H9 (cell line): ENCODE measurements at regions not wholly inside any gene's neighbourhood (a gene's known extent, or its start where the extent isn't known, plus 50 kb on each side); places are given as distances from the start of the nearest gene placed in this dataset.

Source experiments
- DNase-seq: peaks from one replicate; pipeline ENCODE4 v3.0.0-alpha.2; 2017
- H2AFZ ChIP-seq: one replicate; pipeline ENCODE4 v1.6.1; 2013; ENCODE audit warnings: mild to moderate bottlenecking, low read length, control low read depth, moderate library complexity
- H2AK5ac ChIP-seq: 2 replicates; pipeline ENCODE4 v1.6.1; 2013; ENCODE audit warnings: low read length, control low read depth, mixed read lengths; ENCODE audit not compliant: insufficient read length
- H2BK120ac ChIP-seq: one replicate; pipeline ENCODE4 v1.6.1; 2013; ENCODE audit warnings: low read depth, mild to moderate bottlenecking, low read length, control low read depth, inconsistent platforms; ENCODE audit not compliant: poor library complexity, severe bottlenecking
- H2BK12ac ChIP-seq: 2 replicates; pipeline ENCODE4 v1.6.1; 2013; ENCODE audit warnings: low read length, control low read depth, mixed read lengths, low read depth; ENCODE audit not compliant: insufficient read length
- H2BK15ac ChIP-seq: 2 replicates; pipeline ENCODE4 v1.6.1; 2013; ENCODE audit warnings: low read depth, low read length, control low read depth
- H2BK20ac ChIP-seq: one replicate; pipeline ENCODE4 v1.6.1; 2013; ENCODE audit warnings: low read depth, mild to moderate bottlenecking, low read length, control low read depth, inconsistent platforms; ENCODE audit not compliant: poor library complexity, severe bottlenecking
- H2BK5ac ChIP-seq: 2 replicates; pipeline ENCODE4 v1.6.1; 2013; ENCODE audit warnings: low read length, control low read depth, mixed read lengths; ENCODE audit not compliant: insufficient read length
- H3K14ac ChIP-seq: 2 replicates; pipeline ENCODE4 v1.6.1; 2013; ENCODE audit warnings: low read length, control low read depth; ENCODE audit not compliant: insufficient read depth
- H3K18ac ChIP-seq: 2 replicates; pipeline ENCODE4 v1.6.1; 2013; ENCODE audit warnings: low read depth, mild to moderate bottlenecking, mixed read lengths, low read length, control low read depth; ENCODE audit not compliant: insufficient read length
- H3K23ac ChIP-seq: 2 replicates; pipeline ENCODE4 v1.6.1; 2013; ENCODE audit warnings: low read length, control low read depth, mixed read lengths, low read depth; ENCODE audit not compliant: insufficient read length
- H3K23me2 ChIP-seq: 2 replicates; pipeline ENCODE4 v1.6.1; 2013; ENCODE audit warnings: low read depth, mild to moderate bottlenecking, mixed read lengths, low read length, control low read depth; ENCODE audit not compliant: insufficient read length, poor library complexity, severe bottlenecking
- H3K27ac ChIP-seq: 2 replicates; pipeline ENCODE4 v1.5.1; 2013; ENCODE audit warnings: low read length, control low read depth, mixed read lengths, low read depth; ENCODE audit not compliant: insufficient read length
- H3K27me3 ChIP-seq: 2 replicates; pipeline ENCODE4 v1.6.1; 2013; ENCODE audit warnings: low read length, control low read depth, inconsistent platforms; ENCODE audit not compliant: insufficient read depth
- H3K4ac ChIP-seq: 2 replicates; pipeline ENCODE4 v1.6.1; 2013; ENCODE audit warnings: low read depth, mild to moderate bottlenecking, control low read depth, inconsistent platforms, low read length, moderate library complexity
- H3K4me1 ChIP-seq: 2 replicates; pipeline ENCODE4 v1.6.1; 2013; ENCODE audit warnings: low read length, control low read depth, inconsistent platforms; ENCODE audit not compliant: insufficient read depth
- H3K4me2 ChIP-seq: 2 replicates; pipeline ENCODE4 v1.6.1; 2013; ENCODE audit warnings: low read length, control low read depth, mixed read lengths; ENCODE audit not compliant: insufficient read length, insufficient read depth
- H3K56ac ChIP-seq: 2 replicates; pipeline ENCODE4 v1.6.1; 2013; ENCODE audit warnings: low read depth, mild to moderate bottlenecking, mixed read lengths, low read length, control low read depth; ENCODE audit not compliant: insufficient read length
- H3K79me1 ChIP-seq: 2 replicates; pipeline ENCODE4 v1.6.1; 2013; ENCODE audit warnings: low read depth, mild to moderate bottlenecking, moderate library complexity, low read length, control low read depth, inconsistent platforms; ENCODE audit not compliant: insufficient read depth, poor library complexity, severe bottlenecking
- H3K79me2 ChIP-seq: 2 replicates; pipeline ENCODE4 v1.6.1; 2013; ENCODE audit warnings: low read length, control low read depth, inconsistent platforms; ENCODE audit not compliant: insufficient read depth
- H3K9ac ChIP-seq: 2 replicates; pipeline ENCODE4 v1.6.1; 2013; ENCODE audit warnings: low read length, control low read depth, mixed read lengths; ENCODE audit not compliant: insufficient read length; ENCODE audit errors: extremely low read depth
- H3K9me3 ChIP-seq: one replicate; pipeline ENCODE4 v1.6.1; 2013; ENCODE audit warnings: low read depth, low read length, inconsistent platforms; ENCODE audit not compliant: control insufficient read depth
- H3T11ph ChIP-seq: one replicate; pipeline ENCODE4 v1.6.1; 2013; ENCODE audit warnings: mild to moderate bottlenecking, low read length, control low read depth, inconsistent platforms
- H4K20me1 ChIP-seq: one replicate; pipeline ENCODE4 v1.6.1; 2013; ENCODE audit not compliant: control insufficient read depth, insufficient read length, insufficient read depth
- H4K5ac ChIP-seq: 2 replicates; pipeline ENCODE4 v1.6.1; 2013; ENCODE audit warnings: low read depth, mild to moderate bottlenecking, mixed read lengths, low read length, control low read depth; ENCODE audit not compliant: insufficient read length
- H4K8ac ChIP-seq: replicated peaks from 2 replicates; pipeline ENCODE4 v1.6.1; 2013; ENCODE audit warnings: low read length, control low read depth, mixed read lengths, low read depth; ENCODE audit not compliant: insufficient read length
- H4K91ac ChIP-seq: 2 replicates; pipeline ENCODE4 v1.6.1; 2013; ENCODE audit warnings: low read depth, mild to moderate bottlenecking, moderate library complexity, mixed read lengths, low read length, control low read depth; ENCODE audit not compliant: insufficient read length
- H3K27ac Mint-ChIP-seq, 3 experiments: 2 replicates in 2 of 3; 3 replicates in 1 of 3; pipeline ENCODE4 v1.8.0; 2020 to 2021; ENCODE audit warnings: mixed read lengths in 3 of 3, mild to moderate bottlenecking in 1 of 3, moderate library complexity in 1 of 3
- H3K27me3 Mint-ChIP-seq: 2 replicates; pipeline ENCODE4 v1.8.0; 2021; ENCODE audit warnings: low read depth, mild to moderate bottlenecking, moderate library complexity, mixed read lengths
- H3K36me3 Mint-ChIP-seq, 3 experiments: 2 replicates in 2 of 3; 3 replicates in 1 of 3; pipeline ENCODE4 v1.8.0; 2020 to 2021; ENCODE audit warnings: low read depth in 3 of 3, mixed read lengths in 3 of 3; ENCODE audit not compliant: insufficient read depth in 1 of 3
- H3K4me1 Mint-ChIP-seq, 2 experiments: 2 replicates each; pipeline ENCODE4 v1.8.0; 2020; ENCODE audit warnings: mixed read lengths in 2 of 2
- H3K4me3 Mint-ChIP-seq, 2 experiments: 2 replicates in 1 of 2; 3 replicates in 1 of 2; pipeline ENCODE4 v1.8.0; 2020 to 2021; ENCODE audit warnings: mild to moderate bottlenecking in 2 of 2, mixed read lengths in 2 of 2, moderate library complexity in 1 of 2
- H3K9me3 Mint-ChIP-seq, 2 experiments: 2 replicates in 1 of 2; 3 replicates in 1 of 2; pipeline ENCODE4 v1.8.0; 2020; ENCODE audit warnings: mild to moderate bottlenecking in 2 of 2, mixed read lengths in 2 of 2, moderate library complexity in 1 of 2
- CTCF ChIP-seq: fragments of 200-600 bp; sonication (generic); conservative IDR thresholded peaks from 3 replicates; pipeline ENCODE4 v1.8.0; 2021; ENCODE audit warnings: antibody characterized with exemption, mild to moderate bottlenecking
- WGBS: extraction: QIAGEN DNeasy Blood & Tissue Kit; methylation state at CpG from one replicate; pipeline ENCODE4 v1.1.7; 2013; ENCODE audit warnings: missing lambda C conversion rate, low lambda C conversion rate, mixed read lengths; ENCODE audit not compliant: insufficient read length; ENCODE audit errors: extremely low coverage; 5-methylcytosine and 5-hydroxymethylcytosine counted together

GRCh38 chr10:132131581-132132420, 54.9 kb upstream of the DPYSL4 start:
- Histone ChIP-seq H4K8ac (no peak overlapping the region), H2BK12ac (no peak overlapping the region), H3K23me2 (no peaks in the 10 kb centered on the region), H2BK120ac (no peak overlapping the region), H3K4me2 (no peak overlapping the region), H2AK5ac (no peak overlapping the region), H3K9me3 (no peaks in the 10 kb centered on the region), H3K9ac (no peak overlapping the region), H3K79me1 (no peaks in the 10 kb centered on the region), H4K20me1 (no peaks in the 10 kb centered on the region), H3K14ac (no peak overlapping the region), H2BK20ac (no peak overlapping the region), H3K27me3 (no peaks in the 10 kb centered on the region), H3T11ph (no peak overlapping the region), H2BK5ac (no peak overlapping the region), H2AFZ (no peak overlapping the region), H3K4me1 (no peaks in the 10 kb centered on the region), H3K18ac (no peak overlapping the region), H4K5ac (no peak overlapping the region), H3K56ac (no peak overlapping the region), H3K79me2 (no peaks in the 10 kb centered on the region), H3K4ac (no peak overlapping the region), H2BK15ac (no peak overlapping the region), H4K91ac (no peak overlapping the region), H3K23ac (no peak overlapping the region), H3K27ac (no peak overlapping the region)
- no CpG with 5 or more reads among the region's 22 CpGs for WGBS
- no peak for TF ChIP-seq CTCF
- Mint-ChIP-seq H3K27ac (no peak overlapping the region; a peak in 1 of 7 replicates), H3K4me3 (no peak overlapping the region), H3K36me3 (no peaks in the 10 kb centered on the region), H3K27me3 (no peaks in the 10 kb centered on the region; the same call in 1 of the 2 replicates), H3K4me1 (peaks cover 6 to 11% of the 10 kb centered on the region in 2 experiments; a peak in 2 of 4 replicates), H3K9me3 (no peaks in the 10 kb centered on the region; a peak in 1 of 5 replicates)
- no peak for DNase-seq
